OCI-LY3 (cell line): ENCODE measurements at regions not wholly inside any gene's neighbourhood (a gene's known extent, or its start where the extent isn't known, plus 50 kb on each side); places are given as distances from the start of the nearest gene placed in this dataset.

Experiments used
- CTCF ChIP-seq: fragments of 200-600, 300-600 bp; sonication (generic); IDR thresholded peaks from 2 replicates; pipeline ENCODE4 v1.5.1; 2014; ENCODE audit warnings: antibody characterized with exemption, low read length, low read depth
- EZH2phosphoT487 ChIP-seq: fragments of 200-600 bp; shearing (Covaris generic); IDR thresholded peaks from 2 replicates; pipeline ENCODE4 v1.6.1; 2018; ENCODE audit warnings: antibody characterized with exemption, mixed run types, low read depth

GRCh38 chr6:19782588-19782987 lies 54.6 kb upstream of the ID4 start:
- no peak for TF ChIP-seq CTCF
- no peak for TF ChIP-seq EZH2phosphoT487
